ENCODE measurements at regions not wholly inside any gene's neighbourhood (a gene's known extent, or its start where the extent isn't known, plus 50 kb on each side); places are given as distances from the start of the nearest gene placed in this dataset.

DNA sequence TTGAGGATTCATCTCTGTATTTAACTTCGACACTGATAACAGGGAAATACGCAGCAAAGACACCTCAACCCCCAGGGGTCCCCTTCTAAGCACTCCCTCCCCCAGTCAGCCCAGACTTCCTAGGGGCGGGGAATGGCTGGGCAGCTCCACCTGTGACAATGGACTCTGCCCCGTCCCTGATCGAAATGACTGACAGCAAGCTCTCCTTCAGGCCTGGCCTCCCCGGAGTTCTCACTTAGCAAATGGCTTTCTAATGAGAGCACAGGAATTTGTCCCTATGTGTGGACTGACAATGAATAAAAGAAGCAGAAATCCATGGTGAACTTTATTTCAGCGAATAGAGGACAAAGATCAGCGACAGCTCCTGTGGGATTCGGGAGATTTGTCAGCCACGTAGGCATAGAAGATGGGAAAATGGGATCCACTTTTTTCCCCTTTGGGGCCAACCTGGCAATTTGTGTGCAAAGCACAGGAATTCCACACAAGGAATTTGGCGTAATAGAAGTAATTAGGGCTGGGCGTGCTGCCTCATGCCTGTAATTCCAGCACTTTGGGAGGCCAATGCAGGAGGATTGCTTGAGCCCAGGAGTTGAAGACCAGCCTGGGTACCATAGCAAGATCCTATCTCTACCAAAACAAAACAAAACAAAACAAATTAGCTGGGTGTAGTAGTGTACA, 63.8 kb downstream of the TNFAIP2 start:
- no peak for DNase-seq (ENCODE audit: low spot score)
- TF ChIP-seq, protein P1, sequence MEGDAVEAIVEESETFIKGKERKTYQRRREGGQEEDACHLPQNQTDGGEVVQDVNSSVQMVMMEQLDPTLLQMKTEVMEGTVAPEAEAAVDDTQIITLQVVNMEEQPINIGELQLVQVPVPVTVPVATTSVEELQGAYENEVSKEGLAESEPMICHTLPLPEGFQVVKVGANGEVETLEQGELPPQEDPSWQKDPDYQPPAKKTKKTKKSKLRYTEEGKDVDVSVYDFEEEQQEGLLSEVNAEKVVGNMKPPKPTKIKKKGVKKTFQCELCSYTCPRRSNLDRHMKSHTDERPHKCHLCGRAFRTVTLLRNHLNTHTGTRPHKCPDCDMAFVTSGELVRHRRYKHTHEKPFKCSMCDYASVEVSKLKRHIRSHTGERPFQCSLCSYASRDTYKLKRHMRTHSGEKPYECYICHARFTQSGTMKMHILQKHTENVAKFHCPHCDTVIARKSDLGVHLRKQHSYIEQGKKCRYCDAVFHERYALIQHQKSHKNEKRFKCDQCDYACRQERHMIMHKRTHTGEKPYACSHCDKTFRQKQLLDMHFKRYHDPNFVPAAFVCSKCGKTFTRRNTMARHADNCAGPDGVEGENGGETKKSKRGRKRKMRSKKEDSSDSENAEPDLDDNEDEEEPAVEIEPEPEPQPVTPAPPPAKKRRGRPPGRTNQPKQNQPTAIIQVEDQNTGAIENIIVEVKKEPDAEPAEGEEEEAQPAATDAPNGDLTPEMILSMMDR (IDR thresholded peaks at IDR 0.05; ENCODE audit: extremely low read depth, missing control alignments): no peak

DNA sequence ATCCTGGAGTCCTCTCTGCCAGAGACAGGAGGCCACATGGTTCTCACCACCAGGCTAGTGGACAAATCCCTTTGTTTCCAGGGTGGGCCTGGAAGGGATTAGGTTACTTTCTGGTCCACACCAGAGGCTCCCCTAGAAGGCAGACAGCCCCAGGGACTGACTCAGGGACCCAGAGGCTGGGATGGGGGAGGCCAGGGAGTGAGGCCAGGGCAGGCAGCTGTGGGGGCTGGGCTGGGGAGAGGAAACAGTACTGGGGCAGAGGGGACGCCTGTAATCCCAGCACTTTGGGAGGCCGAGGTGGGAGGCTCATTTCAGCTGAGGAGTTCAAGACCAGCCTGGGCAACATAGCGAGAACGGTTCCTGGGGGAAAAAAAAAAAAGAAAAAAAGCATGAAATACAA, 64.7 kb downstream of the TNFAIP2 start:
- DNase-seq (ENCODE audit: low spot score): no peak
- TF ChIP-seq, protein P1 (IDR thresholded peaks at IDR 0.05; ENCODE audit: extremely low read depth, missing control alignments): no peak

DNA sequence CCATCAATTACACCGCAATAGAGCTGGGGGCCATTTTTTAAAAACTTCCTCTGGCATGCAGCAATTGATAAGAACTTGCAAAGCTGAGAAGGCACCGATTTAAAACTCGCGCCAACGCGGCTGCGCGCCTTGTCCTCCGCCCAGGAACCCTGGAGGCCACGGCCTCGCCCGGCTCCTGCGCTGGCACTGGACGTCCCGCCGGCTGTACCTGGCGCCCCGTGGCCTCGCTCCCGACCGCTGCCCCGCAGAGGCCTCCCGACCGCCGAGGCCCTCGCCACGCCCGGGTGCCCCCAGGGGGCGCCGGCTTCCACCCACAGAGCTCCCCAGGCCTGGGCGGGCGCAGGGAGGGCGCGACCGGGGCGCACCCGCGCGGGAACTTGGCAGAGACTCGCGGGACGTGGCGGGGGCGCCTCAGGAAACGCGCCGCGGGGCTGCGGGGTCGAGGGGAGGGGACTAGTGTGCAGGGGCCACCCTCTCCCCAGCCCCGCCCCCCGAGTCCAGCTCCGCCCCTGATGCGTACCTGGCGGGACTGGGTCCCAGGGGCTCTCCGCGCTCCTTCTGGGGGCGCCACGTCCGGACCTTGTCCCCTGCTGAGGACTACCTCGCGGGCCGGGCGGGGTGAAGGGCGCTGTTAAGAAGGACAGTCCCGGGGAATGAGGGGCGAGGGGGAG, 65.7 kb downstream of the TNFAIP2 start:
- peak; percentile 63 for DNase-seq (ENCODE audit: low spot score)
- TF ChIP-seq, protein P1 (IDR thresholded peaks at IDR 0.05; ENCODE audit: extremely low read depth, missing control alignments): no peak

DNA sequence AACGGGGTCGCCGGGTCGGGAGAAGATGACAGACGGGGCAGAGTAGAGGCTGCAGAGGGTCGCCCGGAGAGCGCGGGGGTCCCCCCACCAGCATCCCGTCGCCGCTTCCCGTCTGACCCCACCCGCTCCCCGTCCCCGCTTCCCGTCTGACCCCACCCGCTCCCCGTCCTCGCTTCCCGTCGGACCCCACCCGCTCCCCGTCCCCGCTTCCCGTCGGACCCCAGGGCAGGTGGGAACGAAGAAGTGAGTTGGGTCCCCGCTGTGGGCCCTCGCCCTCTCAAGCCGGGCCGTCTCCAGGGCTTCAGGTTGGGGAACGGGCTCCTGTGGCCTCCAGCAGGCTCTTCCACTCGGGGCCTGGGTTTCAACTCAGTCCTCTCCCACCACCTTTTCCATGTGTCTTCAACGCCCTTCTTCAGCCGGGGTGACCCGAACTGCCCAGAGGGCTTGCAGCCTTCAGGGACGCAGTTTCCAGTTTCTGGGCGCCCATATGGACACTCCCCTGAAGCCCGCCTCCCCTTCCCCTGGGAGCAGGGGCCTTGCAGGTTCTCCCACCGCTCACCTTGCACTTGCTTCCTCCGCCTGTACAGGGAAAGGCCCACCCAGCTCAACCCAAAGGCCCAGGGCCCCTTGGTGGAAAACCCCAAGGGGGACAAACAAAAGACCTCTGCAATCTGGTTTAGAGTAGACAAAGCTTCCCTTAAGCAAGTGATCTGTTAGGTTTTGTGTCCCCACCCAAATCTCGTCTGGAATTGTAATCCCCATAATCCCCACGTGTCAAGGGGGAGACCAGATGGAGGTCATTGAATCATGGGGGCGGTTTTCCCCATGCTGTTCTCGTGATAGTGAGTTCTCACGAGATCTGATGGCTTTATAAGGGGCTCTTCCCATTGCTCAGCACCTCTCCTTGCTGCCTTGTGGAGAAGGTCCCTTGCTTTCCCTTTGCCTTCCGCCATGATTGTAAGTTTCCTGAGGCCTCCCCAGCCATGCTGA, 66.5 kb downstream of the TNFAIP2 start:
- DNase-seq (ENCODE audit: low spot score): no peak
- TF ChIP-seq, protein P1 (IDR thresholded peaks at IDR 0.05; ENCODE audit: extremely low read depth, missing control alignments): no peak

DNA sequence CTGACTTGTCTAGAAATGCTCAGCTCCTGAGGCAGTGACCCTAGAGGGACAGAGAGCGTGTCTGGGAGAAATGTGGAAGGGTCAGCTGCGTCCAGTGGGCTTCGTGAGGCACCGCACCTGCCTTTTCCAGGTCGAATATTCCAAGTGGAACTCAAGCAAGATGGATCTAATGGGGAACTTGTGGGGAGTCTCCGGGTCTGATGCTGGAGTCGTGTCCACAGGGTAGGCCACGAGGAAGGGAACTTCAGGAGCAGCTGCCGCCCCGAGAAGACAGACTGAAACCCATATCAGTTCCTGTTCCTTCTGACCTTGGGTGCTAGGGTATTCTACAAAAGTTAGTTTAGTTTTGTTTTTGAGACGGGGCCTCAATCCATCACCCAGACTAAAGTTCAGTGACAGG, 67.5 kb downstream of the TNFAIP2 start:
- TF ChIP-seq, protein P1 (IDR thresholded peaks at IDR 0.05; ENCODE audit: extremely low read depth, missing control alignments): no peak
- DNase-seq (ENCODE audit: low spot score): no peak

DNA sequence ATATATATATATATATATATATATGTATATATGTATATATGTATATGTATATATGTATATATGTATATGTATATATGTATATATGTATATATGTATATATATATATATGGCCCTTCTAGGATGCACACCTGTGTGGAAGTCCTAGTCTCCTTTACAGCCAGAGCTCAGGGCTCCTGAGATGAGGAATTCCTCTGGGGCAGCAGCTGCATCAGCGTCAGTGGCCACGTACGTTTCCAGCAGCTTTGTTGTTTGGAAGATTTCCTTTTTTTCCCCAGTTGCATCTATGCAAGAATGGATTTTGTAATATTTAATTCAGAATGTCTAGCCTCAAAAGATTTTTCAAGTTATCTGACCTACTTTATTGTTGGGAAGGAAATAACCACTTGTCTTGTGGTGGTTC, 68.6 kb downstream of the TNFAIP2 start:
- DNase-seq (ENCODE audit: low spot score): no peak
- TF ChIP-seq, protein P1 (IDR thresholded peaks at IDR 0.05; ENCODE audit: extremely low read depth, missing control alignments): no peak

Measured in GM20000 (cell line).